DMS153 (cell line): ENCODE measurements at regions not wholly inside any gene's neighbourhood (a gene's known extent, or its start where the extent isn't known, plus 50 kb on each side); places are given as distances from the start of the nearest gene placed in this dataset.

Experiments used
- DNase-seq: peaks from one replicate; lab custom pipeline; 2025; lab: John Stamatoyannopoulos, UW

DNA sequence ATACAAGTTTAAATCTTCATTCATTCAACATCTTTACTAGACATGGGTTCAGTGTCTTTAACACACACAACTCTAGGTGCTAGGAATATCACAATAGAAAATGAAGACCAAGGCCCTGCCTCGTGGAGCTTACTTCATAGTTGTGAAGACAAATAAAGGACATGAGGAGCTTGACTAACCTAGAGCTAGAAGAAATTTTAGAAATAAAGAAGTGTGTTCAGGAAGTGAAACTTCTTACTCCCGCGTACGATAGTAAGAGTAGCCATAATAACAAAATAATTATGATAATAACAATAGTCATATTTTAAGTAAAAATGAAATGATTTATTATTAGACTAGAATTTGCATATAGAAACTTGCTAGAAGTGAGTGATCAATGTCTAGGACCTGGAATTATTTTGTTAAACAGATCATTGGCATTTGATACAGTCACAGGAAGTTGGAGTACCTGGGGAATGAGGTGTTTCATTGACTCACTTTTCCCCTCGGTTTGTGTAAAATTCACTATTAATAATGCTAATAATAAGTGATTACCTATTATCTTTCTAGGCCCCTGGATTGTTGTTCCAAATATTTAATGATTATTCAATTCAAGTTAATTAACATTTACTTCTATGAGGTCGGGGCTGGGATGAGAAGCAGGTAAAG is 331.3 kb downstream of the NSG2 start:
- no peak for DNase-seq

DNA sequence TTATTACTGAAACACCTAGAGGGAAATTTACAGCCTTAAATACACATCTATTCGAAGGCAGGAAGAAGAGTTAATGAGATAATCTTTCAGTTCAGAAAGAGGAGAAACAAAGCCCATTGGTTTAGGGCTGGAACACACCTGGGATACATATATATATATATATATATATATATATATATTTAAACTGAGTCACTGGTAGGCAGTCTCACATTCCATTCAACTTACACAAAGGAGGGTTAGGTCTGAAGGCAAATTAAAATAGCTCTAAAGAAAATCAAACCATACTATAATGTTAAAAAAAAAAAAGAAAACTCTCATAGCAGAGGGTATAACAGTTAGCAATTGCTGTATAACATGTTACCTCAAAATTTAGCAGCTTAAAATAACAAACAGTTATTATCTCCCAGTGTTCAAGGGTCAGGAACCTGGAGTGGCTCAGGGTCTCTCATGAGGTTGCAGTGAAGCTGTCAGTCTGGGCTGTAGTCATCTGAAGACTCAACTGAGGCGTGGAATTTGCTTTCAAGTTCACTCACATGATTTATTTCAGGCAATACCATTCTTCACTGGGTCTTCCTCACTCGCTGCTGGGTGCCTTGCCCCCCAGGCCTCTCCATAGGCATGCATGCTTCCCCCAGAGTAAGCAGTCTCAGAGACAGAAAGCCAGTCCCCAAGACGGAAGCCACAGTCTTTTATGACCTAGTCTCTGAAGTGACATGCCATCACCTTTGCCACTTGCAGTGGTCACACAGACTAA is 332.8 kb downstream of the NSG2 start:
- no peak for DNase-seq

DNA sequence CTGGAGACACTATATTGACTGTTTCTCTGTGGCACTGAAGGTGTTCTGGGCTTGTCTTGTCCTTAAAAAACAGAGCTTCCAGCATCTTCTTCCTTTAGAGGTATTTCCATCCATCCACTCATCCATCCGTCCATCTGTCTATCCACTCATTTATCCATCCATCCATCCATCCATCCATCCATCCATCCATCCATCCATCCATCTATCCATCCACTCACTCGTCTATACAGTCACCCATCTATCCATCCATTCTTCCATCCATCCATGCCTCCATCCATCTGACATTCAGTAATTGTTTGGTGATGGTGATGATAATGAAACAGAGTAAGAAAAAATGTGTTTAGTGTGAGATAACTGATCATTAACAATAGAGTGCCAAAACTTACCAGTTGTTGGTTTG is 334.8 kb downstream of the NSG2 start:
- no peak for DNase-seq

DNA sequence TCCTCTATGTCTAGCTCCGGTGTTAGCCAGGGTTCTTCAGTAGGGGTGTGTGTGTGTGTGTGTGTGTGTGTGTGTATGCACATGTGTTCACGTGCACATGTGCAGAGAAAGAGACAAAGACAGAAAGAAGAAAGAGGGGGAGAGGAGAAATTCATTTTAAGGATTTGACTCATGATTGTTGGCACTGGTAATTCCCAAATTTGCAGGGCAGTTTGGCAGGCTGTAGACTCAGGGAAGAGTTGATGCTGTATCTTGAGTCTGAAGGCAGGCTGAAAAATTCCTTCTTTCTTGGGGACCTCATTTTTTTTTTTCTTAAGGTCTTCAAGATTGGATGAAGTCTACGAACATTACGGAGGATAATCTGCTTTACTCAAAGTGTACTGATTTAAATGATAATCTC is 335.7 kb downstream of the NSG2 start:
- no peak for DNase-seq

DNA sequence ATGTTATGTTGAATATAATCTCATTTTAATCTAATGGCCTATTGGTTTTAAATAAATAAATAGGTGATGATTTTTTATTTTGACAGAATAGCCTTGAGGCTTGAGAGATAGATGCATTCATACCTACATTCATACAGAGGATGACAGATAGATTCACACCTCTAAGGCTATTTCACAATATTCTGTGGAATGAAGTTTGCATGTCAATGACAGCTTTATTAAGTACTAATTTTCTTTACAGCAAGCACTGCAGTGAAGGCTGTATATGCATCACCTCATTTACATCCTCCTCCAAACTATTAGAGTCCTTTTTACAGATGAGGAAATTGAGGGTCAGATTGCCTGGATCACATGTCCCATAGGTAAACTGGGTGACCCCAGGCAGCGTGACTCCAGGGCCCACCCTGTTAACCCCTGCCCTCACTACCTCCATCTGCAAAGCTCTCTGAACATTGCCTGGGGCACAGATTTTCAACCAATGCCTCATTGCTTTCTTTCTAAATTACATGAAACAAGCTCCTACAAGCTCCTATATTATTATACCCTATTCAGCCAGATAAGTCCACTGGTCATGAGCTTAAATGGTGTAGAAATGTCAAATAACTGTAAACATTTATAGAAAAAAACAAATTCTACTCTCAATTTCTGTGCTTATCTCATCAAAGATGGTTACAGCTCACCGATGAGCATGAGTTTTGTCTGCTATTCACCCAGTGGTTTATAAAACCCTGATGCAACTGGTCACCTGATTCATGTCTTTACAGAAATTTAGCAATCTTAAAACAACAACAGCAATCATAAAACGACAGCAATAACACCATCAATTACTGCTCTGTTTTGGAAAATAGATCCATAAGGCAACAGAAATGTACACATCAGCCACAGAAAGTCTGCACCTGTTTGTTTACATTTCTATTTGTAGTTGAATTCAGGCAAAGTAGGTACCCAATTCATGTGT is 338.0 kb downstream of the NSG2 start:
- DNase-seq = no peak

DNA sequence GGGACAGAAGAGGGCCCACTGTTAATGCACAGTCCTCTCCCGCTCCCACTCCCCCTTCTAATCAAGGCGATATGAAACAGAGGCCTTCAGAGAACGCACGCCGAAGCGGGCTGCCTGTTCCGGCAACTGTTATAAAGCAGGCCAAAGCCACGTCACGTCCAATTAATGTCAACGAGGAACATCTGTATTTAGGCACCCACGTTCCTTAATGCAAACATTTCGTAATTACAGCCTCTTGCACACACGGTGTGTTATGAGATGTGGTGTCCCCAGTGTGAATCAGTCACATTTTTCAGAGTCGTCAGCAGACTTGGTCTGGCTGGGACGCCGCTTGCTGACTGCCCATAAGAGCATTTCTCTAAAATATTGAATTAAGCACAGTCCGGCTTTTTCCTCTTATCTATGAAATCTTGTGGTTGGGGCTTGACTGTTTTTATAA is 339.0 kb downstream of the NSG2 start:
- DNase-seq = no peak

DNA sequence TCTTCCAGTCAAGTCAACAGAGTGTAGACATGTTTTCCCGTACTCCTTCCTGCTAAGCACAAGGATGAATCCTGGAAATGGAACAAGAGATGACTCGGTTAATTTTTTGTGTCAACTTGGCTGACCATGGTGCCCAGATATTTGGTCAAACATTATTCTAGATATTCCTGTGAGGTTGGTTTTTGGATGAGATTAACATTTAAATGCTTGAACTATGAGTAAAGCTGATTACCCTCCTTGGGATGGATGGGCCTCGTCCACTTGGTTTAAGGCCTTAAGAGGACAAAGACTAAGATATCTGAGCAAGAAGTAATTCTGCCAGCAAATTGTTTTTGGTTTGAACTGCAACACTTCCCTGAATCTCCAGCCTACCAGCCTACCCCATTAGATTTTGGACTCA is 338.1 kb upstream of the MSX2 start:
- no peak for DNase-seq

DNA sequence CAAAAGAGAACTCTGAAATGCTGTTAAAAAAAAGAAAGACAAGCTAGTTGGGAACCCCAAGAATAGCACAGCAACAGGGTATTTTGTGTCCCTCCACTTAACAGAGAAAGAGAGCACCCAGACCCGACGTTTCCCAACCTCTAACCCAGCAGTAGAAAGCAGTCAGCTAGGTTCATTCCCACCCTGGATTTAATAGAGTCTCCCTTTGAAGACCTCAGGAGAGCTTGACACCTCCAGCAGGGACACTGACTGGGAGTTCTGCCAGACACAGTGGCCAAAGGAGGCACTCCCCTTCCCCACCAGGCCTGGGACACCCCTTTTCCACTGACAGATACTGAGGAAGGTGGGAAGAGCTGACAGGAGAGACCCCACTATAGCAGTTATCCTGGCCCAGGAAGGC is 337.5 kb upstream of the MSX2 start:
- DNase-seq = no peak

DNA sequence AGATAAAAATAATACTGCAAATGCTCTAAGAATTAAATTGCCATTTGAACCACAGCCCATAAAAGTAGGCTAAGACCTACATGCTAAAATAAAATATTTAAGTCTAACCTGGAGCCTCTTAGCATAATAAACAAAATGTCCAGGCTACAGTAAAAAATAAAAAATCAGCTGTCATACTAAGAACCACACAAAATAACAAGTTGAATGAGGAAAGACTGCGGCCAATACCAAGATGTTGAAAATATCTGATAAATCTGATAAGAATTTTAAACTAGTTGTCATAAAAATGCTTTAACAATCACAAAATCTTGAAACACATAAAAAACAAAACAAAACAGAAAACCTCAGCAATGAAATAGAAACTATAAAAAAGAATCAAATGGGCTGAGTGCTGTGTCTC is 336.9 kb upstream of the MSX2 start:
- no peak for DNase-seq

DNA sequence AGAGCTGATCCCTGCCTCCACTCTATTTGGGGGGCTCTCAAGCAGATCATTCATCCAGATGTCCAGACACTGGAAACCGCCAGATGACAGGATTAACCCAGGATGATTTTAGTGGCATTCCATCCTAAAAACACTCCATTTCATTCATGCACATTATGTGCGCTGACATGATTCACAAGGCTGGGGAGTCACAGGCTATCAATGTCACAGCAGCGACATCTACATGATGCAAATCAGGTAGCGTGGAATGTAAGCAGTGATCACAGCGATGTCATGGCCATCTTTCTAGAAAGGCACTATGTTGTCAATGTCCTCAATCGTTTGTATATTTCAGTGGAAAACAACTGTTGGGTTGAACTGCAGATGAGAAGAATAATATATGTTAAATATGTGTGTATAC is 331.5 kb upstream of the MSX2 start:
- DNase-seq = no peak

DNA sequence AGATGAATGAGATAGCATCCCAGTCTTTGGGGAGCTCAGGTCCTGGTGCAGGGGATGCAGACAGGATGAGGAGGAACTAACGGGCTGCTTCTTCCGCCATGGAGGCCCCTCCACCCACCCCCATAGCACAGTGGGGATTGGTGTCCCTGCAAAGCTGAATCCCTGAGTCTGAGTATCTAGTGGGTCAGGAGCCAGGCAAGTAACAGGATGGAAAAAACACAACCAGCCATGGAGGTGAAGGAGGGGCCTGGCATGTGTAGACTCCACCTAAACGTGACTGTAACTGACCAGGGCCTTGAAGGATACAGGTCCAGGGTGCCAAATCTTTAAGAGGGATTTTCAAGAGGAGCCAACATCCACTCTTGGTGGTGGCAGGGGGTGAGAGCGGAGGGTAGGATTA is 327.8 kb upstream of the MSX2 start:
- no peak for DNase-seq

DNA sequence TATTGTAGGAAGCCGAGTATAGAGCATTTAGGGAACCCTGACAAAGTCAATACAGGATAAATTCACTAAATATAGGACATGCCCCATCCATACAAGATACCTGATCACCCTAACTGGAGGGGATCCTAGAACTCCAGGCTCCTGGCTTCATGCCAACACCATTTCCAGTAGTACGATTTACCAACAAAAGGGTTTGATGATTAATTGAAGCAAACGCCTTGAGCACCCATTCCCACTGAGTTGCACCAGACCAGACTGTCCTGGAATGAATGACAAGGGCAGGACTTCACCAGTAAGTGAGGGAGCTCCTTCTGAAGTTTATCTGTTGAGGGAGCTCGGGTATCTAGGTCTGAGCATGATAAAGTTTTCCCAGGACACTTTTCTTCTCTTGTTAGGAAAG is 327.2 kb upstream of the MSX2 start:
- no peak for DNase-seq

DNA sequence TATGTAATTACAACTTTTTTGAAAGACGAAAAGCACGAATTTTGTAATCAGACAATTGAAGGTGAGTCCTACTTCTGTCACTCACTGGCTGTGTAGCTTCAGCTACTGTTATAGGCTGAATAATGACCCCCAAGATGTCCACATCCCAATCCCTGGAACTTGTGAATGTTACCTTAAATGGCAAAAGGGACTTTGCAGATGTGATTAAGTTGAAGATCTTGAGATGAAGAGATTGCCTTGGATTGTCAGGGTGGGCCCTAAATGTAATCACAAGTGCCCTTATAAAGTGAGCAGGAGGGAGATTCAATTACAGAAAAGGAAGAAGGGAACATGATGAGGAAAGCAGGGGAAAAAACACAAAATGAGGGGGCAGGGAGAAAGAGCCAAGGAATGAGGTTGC is 326.2 kb upstream of the MSX2 start:
- no peak for DNase-seq

DNA sequence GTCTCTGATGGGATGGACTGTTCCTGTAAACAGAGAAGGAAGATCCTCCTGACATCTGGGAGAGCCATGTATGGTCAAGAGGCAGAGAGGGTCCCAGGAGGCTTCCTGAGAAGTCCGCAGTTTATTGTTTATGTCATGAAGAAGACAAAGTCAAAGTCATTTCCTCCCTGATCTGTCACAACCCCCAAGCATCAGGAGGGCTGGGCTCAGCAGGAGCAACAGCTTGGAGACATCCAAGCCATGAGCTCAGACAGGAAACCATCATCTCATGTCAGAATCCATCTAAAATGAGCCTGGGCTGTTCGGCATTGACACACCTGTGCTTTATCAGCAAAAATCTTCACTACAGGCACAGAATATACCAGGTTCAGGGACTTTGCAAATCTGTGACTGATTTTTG is 325.0 kb upstream of the MSX2 start:
- DNase-seq = no peak

DNA sequence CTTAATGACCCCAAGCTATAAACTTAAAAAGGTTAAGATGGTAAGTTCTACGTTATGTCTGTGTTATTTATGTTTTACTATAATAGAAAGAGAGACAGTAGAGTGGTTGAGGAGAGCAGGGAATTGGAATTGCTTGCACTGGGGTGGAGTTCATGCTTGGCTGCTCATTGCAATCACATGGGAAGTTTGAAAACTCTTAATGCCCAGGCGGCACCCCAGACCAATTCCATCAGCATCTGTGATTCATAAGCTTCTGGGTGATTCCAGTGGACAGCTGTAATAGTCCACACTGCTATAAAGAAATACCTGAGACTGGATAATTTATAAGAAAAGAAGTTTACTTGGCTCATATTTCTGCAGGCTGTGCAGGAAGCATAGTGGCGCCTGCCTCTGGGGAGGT is 323.9 kb upstream of the MSX2 start:
- DNase-seq = no peak

DNA sequence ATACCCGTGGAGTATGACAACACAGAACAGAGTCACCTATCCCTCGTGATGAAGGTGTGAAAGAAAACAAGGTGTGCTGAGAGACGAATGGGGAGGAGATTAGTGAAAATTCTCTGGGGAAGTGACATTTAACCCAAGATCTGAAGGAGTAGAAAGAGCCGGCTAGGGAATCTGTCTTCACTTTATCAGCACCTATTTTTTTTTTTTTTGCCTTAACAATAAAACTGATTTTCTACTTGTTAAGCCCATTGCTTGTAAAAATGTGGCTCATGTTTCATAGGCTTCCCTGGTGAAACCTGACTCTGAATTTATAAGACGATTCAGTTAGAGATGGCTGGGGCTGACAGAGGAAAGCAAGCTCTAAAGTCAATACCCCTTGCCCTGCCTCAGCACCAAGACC is 322.6 kb upstream of the MSX2 start:
- DNase-seq = no peak

DNA sequence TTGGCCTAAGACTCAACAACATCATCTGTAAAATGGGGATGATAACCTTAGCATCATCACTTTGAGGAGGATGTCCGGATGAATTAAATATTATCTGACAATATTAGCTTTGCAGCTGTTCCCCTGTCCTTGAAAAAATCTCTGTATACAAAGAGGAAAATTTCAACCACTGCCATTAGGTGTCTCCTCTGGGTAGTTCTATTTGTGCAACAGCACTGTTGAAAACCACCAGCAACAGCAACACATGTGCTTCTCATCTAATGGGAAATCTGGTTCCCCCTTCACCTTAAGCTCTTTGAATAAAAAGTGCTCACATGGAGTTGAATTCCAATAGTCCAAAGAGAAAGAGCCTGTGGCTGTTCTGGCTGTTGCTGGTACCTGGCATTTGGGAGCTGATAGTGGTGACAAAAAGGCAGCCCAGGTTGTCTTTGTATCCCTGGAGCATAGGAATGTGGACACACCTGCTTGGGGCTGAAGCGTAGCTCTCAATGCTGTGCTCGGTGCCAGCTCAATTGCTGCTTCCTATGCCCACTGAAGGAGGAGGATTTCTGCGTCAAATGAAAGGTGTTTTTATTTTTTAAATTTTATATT is 322.1 kb upstream of the MSX2 start:
- no peak for DNase-seq

DNA sequence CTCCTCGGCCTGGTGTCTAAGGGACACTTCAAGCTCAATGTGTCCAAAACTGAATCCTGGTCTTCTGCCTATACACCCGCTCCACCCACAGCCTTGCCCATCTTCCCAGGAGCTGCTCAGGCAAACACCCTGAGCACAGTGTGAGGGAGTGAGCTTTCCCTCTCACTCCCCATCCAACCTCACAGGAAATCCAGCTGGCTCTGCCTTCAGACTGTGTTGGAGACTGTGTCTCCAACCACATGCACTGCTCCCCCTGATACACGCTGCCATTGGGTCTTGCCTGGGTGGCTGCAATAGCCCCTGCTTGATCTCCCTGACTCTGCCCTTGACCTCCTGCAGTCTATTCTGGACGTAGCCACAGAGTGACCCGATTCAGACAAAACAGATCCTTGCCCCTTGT is 319.5 kb upstream of the MSX2 start:
- no peak for DNase-seq

DNA sequence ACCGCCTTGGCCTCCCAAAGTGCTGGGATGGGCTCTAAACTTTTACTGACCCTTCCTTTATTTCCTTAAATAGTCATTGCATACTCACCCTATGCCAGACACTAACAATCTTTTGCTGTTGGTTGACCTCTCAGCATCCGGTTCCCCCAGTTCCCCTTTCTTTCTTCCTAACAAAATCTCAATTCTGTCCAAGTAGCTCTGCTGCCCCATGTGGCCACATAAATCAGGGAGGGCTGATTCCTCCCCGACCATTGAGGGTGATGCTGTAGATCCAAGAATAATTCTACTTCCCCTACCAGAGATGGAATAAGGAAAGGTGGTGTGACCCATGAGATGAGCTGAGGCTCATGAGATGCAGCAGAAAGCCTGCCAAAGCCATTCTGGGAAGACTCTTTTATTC is 315.3 kb upstream of the MSX2 start:
- no peak for DNase-seq

DNA sequence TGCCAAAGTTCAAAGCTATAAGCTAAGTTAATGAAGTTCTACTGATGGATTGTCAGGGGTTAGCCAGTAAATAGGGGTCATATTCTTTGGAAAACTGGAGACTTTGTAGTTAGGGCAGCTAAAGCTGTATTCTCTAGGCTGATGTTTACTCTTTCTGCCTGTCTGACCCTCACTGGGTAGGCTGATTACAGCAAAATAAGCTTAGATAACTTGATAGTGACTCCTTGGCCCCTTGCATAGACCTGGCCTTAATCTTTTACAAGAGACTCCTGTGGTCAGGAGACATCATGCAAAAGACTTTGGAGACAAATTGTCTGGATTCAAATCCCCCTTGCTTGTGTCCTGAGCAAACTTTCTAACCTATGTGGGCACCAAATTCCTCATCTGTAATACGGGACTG is 314.4 kb upstream of the MSX2 start:
- DNase-seq = no peak

DNA sequence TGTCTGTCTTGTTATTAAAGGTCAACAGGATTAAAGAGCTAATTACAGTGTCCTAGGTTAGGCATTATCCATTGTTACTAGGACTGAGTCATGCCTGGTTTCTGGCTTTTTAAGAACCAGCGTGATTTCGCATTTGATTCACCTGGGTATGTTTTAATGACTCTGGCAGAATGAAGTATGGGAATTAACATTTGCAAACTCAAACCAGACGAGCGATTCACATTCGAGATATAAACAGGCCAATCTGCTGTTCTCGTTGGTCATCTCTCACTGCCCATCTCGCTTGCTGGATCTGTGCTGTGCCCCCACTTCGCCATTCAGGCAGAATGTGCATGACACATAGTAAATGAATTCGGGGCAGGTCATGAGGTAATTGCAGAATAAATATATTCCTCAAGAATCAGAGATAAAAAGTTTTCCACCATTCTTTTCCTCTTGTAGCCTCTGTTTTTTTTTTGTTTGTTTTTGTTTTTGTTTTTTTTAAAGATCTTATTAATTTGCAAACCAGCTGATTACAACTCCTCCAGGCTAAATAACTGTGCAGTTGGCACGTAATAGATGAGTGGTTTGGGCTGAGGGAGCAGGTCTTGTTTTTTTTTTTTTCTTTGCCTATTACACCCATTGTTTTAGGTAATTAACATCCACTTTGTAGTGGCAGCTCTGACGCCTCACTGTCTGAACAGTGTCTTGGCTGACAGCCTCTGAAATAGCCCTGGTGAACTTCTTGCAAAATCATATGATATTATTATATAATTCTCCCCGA is 313.5 kb upstream of the MSX2 start:
- no peak for DNase-seq

DNA sequence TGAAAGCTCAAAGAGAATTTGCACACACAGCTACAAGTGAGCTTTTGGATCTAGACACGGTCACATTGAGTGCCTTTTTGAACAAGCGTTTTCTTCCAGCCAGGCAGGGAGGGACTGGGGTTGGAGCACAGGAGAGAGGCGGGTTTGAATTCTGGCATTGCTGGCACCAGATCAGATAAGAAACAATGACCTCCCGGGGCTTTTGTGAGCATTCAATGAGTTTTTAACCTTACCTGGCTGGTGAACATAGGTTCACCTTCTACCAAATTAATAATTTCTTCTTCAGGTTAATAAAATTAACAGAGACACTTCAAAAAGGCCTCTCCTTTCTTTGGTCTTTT is 312.9 kb upstream of the MSX2 start:
- DNase-seq = no peak
